ENCODE measurements at regions not wholly inside any gene's neighbourhood (a gene's known extent, or its start where the extent isn't known, plus 50 kb on each side); places are given as distances from the start of the nearest gene placed in this dataset.
A peak's percentile ranks its signal among the peaks of the same experiment; 100 is the strongest.

DNA sequence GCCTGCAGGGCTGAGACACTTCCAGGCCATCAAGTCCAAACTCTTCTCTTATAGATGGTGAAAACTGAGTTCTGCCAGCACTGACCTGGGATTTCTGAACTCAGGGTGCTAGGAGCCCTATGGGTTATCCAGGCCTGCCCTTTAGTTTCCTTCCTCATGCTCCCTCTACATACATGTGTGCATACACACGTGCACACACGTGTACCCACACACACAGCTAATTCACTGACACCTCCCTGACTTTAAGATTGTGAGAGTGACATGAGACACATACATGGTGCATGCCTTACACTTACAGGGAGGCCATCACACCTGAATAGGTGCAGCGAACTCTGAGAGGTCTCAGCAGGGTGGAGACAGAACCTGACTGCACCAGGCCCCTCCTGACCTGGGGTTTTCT lies 267.4 kb downstream of the CYP26B1 start:
- Histone ChIP-seq H3K4me1 (ENCODE audit: insufficient read depth, low read length) (peaks cover 40% of the 10 kb centered on the region), H3K9me3 (ENCODE audit: low read length) (no peaks in the 10 kb centered on the region), H3K9ac (ENCODE audit: insufficient read depth, low read depth, low read length) (no peak overlapping the region), H3K4me3 (replicated peaks in 1 of 3; ENCODE audit: insufficient read depth in 1 of 3, low read depth in 2 of 3, low read length in 3 of 3) (no peak overlapping the region), H4K20me1 (ENCODE audit: insufficient read depth, low read length) (no peaks in the 10 kb centered on the region), H3K36me3 (replicated peaks in 1 of 2; ENCODE audit: control insufficient read depth in 1 of 2, insufficient read depth in 2 of 2, low read length in 2 of 2) (no peaks in the 10 kb centered on the region), H2AFZ (ENCODE audit: low read length) (no peak overlapping the region), H3K79me2 (ENCODE audit: insufficient read depth, low read length) (no peaks in the 10 kb centered on the region), H3K27ac (ENCODE audit: extremely low read length, insufficient read depth, low read length) (no peak overlapping the region), H3K4me2 (ENCODE audit: low read depth, low read length) (no peak overlapping the region), H3K27me3 (ENCODE audit: control insufficient read depth in 1 of 2, insufficient read depth in 2 of 2, low read length in 2 of 2) (peaks cover 0 to 29% of the 10 kb centered on the region in 2 experiments; a peak in 3 of 5 replicates)
- WGBS (ENCODE audit: low lambda C conversion rate) = 20% methylated on average over 3 of the region's 3 CpGs
- DNase-seq (ENCODE audit: low spot score) = no peak
- CTCF ChIA-PET (ENCODE audit: low intra/inter-chr PET ratio, low total read pairs) = no interaction called here
- in situ Hi-C loops (cut with HindIII; ENCODE audit: extremely low pct_ligation_motif_present, low pct_unique_long_range_greater_than_20kb) = no loop called here
- ATAC-seq = no peak
- TF ChIP-seq, protein P1, sequence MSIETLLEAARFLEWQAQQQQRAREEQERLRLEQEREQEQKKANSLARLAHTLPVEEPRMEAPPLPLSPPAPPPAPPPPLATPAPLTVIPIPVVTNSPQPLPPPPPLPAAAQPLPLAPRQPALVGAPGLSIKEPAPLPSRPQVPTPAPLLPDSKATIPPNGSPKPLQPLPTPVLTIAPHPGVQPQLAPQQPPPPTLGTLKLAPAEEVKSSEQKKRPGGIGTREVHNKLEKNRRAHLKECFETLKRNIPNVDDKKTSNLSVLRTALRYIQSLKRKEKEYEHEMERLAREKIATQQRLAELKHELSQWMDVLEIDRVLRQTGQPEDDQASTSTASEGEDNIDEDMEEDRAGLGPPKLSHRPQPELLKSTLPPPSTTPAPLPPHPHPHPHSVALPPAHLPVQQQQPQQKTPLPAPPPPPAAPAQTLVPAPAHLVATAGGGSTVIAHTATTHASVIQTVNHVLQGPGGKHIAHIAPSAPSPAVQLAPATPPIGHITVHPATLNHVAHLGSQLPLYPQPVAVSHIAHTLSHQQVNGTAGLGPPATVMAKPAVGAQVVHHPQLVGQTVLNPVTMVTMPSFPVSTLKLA (IDR thresholded peaks at IDR 0.05) = peak; percentile 85
- TF ChIP-seq ZNF331 (CRISPR knock-in tag; IDR thresholded peaks at IDR 0.05) = no peak
- intact Hi-C loops (cut with micrococcal nuclease; ENCODE audit: unreplicated experiment) = no loop called here
- FAIRE-seq = no peak
- no TSS peak for BruUV-seq (replicated peaks)
- POLR2A ChIA-PET = no interaction called here

- H3K27me3 ChIP-seq (ENCODE audit: control insufficient read depth in 1 of 2, insufficient read depth in 2 of 2, low read length in 2 of 2) = peaks cover 3 to 34% of the 10 kb centered on the region in 2 experiments; a peak in 4 of 5 replicates
- H2AFZ ChIP-seq (ENCODE audit: low read length) = no peak overlapping the region
- H3K9ac ChIP-seq (ENCODE audit: insufficient read depth, low read depth, low read length) = no peak overlapping the region
- POLR2A ChIA-PET = no interaction called here
- WGBS (ENCODE audit: low lambda C conversion rate) = 33% methylated on average over 13 of the region's 13 CpGs
- no peaks in the 10 kb centered on the region for H4K20me1 ChIP-seq (ENCODE audit: insufficient read depth, low read length)
- no peak overlapping the region for H3K27ac ChIP-seq (ENCODE audit: extremely low read length, insufficient read depth, low read length)
- FAIRE-seq (no peak), DNase-seq (ENCODE audit: low spot score) (no peak), ATAC-seq (no peak)
- H3K4me3 ChIP-seq (replicated peaks in 1 of 3; ENCODE audit: insufficient read depth in 1 of 3, low read depth in 2 of 3, low read length in 3 of 3) = no peak overlapping the region
- H3K4me2 ChIP-seq (ENCODE audit: low read depth, low read length) = no peak overlapping the region
- H3K36me3 ChIP-seq (replicated peaks in 1 of 2; ENCODE audit: control insufficient read depth in 1 of 2, insufficient read depth in 2 of 2, low read length in 2 of 2) = no peaks in the 10 kb centered on the region
- CTCF ChIA-PET (ENCODE audit: low intra/inter-chr PET ratio, low total read pairs) = no interaction called here
- no peaks in the 10 kb centered on the region for H3K9me3 ChIP-seq (ENCODE audit: low read length)
- H3K4me1 ChIP-seq (ENCODE audit: insufficient read depth, low read length) = peaks cover 40% of the 10 kb centered on the region
- H3K79me2 ChIP-seq (ENCODE audit: insufficient read depth, low read length) = no peaks in the 10 kb centered on the region
- in situ Hi-C loops (cut with HindIII; ENCODE audit: extremely low pct_ligation_motif_present, low pct_unique_long_range_greater_than_20kb) (no loop called here), intact Hi-C loops (cut with micrococcal nuclease; ENCODE audit: unreplicated experiment) (no loop called here)
- no TSS peak for BruUV-seq (replicated peaks)
- no peak for TF ChIP-seq HOXA5 (CRISPR knock-in tag; IDR thresholded peaks at IDR 0.05)
- no peak for TF ChIP-seq DNMT1 (CRISPR knock-in tag; IDR thresholded peaks at IDR 0.05)
- TF ChIP-seq, protein P2, sequence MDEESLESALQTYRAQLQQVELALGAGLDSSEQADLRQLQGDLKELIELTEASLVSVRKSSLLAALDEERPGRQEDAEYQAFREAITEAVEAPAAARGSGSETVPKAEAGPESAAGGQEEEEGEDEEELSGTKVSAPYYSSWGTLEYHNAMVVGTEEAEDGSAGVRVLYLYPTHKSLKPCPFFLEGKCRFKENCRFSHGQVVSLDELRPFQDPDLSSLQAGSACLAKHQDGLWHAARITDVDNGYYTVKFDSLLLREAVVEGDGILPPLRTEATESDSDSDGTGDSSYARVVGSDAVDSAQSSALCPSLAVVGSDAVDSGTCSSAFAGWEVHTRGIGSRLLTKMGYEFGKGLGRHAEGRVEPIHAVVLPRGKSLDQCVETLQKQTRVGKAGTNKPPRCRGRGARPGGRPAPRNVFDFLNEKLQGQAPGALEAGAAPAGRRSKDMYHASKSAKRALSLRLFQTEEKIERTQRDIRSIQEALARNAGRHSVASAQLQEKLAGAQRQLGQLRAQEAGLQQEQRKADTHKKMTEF (CRISPR knock-in tag; IDR thresholded peaks at IDR 0.05) = no peak
- no peak for TF ChIP-seq ZBED4 (CRISPR knock-in tag; IDR thresholded peaks at IDR 0.05; ENCODE audit: borderline replicate concordance)
- TF ChIP-seq CHCHD3 (CRISPR knock-in tag; IDR thresholded peaks at IDR 0.05) = no peak
- 0 out of 2 replicates have a peak, but pooled peaks have one; percentile 16 for TF ChIP-seq GABPA (IDR thresholded peaks at IDR 0.05; ENCODE audit: low read depth, low read length)
- TF ChIP-seq GABPA (CRISPR knock-in tag; IDR thresholded peaks at IDR 0.05; ENCODE audit: low read depth) = peak; percentile 62; the same call in 1 of the 2 replicates
- TF ChIP-seq ZNF337 (CRISPR knock-in tag; IDR thresholded peaks at IDR 0.05; ENCODE audit: borderline replicate concordance, low read depth) = no peak
These were observed 268.0 kb downstream of the CYP26B1 start for GRCh38 chr2:71879509-71880184.

Data from HepG2 (cell line).